ENCODE measurements at regions not wholly inside any gene's neighbourhood (a gene's known extent, or its start where the extent isn't known, plus 50 kb on each side); places are given as distances from the start of the nearest gene placed in this dataset.
"Not testable (repeated sequence)": the region's sequence is repeated elsewhere in the genome, so short reads cannot be mapped to it uniquely, and the experiment has no call there.

DNA sequence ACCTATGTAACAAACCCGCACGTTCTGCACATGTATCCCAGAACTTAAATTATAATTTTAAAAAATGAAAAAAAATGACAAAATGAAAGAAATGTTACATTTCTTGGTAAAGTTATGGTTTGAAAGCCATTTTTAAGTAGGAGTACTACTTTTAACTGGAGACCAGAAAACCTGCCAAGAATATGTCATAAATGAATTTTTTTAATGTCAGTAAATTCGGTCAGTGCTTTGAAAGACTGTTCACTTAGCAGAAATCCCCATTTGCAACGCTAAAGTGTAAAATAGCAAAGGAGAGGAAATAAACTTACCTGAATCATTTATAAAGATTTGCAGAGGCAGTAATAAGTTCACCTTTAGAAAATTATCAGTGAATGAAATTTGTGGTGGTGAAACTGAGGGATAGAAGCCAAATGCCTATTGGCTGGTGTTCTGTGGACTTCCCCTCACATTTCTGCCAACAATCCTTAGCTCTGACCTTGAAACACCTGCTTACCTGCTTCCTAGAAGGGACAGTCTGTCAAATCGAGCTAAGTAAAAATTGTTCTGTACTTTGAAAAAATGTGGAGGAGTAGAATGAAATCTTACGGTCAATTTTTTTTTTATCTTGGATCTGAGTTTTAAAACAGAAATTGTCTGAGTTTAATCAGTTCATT, 714.2 kb downstream of the SLC6A15 start:
- no peak for DNase-seq

DNA sequence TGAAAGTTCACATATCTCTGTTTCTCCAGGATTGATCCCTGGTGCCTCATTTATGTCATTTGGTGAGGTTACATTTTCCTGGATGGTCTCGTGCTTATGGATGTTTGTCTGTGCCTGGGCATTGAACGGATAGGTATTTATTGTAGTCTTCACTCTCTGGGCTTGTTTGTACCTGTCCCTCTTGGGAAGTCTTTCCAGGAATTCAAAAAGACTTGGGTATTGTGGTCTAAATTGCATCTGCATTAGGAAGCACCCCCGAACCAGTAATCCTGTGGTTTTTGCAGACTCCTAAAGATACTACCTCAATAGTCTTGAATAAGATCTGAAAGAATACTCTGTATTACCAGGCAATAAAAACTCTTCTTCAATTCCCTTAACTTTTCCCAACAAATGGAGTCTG, 720.8 kb downstream of the SLC6A15 start:
- DNase-seq: no peak

DNA sequence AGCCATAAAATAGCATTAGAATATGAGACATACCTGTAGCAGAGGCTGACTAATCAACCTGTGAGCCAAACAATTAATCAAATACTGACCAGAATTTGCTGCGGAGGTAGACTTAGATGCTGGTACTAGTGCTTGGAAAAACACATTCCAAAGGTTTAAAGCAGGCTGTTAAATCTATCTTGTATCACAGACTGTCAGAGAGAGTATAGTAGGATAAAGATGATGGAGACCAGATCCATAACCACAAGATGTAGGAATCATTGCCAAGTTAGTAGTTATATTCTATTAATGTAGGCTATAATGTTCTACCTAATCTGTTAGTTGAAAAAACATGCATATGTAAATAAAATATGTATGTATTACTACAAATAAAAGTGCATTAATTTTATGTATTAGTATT, 726.2 kb downstream of the SLC6A15 start:
- no peak for DNase-seq

DNA sequence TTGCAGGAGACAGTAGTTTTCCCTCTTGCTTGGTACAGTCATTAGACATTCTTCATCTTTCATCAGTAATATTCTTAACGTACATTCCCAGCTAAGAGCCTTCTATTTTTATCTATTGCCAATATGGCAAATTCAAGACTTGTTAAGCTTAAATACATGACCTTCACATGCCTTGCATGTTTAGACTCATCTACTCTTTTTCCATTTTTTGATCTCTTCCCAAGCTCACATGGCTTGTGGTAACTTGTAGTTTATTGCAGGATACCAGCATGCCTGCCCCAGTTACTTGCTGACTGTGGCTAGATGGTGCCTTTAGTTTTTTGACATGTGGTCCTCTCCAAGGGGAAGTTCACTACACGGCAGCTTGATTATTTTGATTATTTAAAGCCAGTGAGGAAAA, 729.0 kb downstream of the SLC6A15 start:
- no peak for DNase-seq

DNA sequence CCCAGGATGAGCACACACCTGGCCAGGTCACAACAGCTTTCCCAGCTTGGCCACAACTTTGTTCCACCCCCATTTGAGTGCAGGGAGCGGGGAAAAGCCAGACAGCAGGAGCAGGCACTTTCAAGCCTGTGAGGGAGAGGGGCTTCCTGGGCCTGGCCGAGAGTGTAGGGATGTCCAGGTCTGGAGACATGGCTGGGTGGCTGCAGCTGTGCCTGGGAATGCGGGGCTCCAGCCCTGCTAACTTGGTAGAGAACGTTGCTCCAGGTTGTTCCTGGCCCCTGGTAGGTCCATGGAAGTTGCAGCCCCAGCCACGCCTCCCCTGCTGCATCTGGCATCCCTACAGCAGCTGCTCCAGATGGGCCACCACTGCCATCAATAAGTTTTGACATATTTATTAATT, 738.5 kb downstream of the SLC6A15 start:
- DNase-seq: no peak

DNA sequence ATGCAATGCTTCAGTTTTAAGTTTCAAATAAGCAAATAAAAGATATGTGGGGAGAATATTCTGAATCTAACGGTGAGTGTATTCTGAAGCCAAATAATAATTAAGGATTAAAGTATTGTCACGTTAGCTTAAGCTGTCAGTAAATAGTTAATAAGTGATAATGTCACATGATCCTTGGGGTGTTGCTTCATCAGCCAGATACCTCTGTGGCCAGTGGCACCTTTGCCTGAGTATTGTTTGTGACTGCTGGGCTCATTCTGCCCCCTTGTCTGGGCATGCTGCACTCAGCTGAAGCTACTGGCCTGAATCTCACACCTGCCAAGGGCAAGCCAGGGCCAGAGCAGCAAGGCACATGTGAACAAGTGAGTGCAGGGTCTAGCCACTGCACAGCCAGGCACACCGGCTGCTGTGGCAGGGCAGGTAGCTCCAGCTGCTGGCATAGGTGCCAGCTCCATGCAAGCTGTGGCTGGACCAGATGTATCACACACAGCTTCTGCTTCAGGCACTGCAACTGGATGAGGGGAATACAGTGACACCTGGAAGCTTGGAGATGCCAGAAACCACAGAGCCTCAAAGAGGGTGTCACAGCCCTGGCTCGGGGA, 739.7 kb downstream of the SLC6A15 start:
- no peak for DNase-seq

DNA sequence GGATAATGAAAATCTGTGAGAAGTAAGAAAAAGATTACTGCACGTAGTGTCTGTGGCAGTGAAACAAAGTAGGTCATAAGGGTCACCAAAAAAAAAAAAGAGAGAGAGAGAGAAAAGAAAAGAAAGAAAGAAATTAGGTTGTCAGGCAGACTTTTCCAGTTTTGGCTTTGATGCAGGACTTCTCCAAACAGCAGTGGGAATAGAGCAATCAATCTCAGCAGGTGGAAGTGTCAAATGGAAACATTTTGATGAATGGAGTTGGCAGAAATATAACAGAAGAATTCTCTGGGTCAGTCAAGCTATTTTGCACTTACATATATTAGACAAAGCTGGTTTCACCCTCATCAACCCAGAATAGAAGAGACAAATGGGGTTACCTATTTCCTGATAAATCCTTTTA, 745.8 kb downstream of the SLC6A15 start:
- peak; percentile 6 for DNase-seq

DNA sequence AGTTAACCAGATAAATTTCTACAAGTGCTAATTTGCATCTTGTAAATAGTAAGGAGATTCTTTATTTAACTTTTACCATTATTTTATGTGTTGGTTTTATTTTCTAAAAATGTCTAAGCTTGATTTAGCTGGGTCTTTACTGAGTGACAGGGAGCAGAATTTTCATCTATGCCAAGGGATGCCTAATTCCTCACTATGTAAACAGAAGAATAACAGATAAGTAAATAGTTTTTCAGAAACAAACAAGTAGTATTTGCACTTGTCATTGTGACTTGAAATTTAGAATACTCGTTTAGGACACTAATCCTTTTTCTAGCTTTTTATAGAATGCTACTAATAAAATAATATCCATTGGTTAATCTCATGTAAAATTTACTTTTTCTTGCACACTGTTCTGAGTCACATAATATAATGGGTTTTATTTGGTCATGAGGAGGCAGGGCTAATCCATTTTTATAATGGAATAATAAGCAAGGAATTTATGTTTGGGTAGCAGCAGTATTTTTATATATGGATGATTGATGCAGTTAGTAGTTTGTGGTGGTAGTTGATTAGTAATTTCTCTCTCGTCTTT, 746.5 kb downstream of the SLC6A15 start:
- DNase-seq: no peak

DNA sequence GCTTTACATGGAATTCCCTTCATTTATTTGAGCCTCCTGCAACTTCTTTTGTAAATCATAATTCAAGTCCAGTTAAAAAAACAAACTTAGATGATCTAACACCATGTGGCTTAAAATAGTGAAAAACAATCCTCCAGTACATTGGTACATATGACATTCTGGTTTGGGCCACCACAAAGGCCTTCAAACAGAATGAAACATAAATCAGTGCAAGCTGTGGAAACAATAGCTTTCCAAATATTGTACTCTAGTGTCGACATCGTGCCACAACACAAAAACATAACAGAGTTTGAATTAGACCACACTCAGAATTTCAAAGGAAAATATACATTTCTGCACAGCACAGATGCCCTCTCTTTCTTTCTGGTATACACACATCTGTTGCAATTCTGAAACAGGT, 751.3 kb downstream of the SLC6A15 start:
- no peak for DNase-seq

DNA sequence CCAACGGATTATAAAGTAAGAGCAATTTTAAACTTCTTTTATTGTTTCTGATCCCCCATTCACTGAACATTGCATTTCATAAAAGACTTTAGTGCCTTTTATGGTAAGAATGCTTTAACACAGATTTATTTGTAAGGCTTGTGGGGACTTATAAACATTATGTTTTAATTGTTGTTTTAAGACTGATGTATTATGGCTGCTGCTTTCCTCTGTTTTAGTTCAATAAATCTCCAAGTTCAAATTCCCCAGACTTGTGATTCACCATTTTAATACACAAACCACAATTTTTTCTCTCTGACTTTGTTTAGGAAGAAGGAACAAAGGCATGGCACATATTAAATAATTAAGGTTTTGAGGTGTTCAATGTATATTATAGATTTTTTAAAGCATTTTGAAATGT, 753.3 kb downstream of the SLC6A15 start:
- no peak for DNase-seq

DNA sequence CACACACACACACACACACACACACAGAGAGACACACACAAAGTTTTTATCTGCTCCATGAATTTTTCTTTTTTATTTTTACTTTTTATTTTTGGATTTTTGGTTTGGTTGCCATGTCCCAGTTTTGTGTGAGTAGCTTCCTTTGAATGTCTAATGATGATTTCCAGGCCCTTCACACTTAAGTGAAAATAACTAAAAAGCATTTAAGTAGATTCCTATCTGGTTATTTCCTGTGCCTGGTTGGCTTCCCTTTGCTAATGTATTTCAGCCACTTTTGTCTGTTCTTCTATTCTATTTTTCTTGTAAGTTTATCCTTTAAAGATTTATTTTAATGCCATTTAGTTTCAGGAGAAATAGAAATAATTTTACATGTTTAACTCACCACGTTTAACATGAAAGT, 755.4 kb downstream of the SLC6A15 start:
- no peak for DNase-seq

DNA sequence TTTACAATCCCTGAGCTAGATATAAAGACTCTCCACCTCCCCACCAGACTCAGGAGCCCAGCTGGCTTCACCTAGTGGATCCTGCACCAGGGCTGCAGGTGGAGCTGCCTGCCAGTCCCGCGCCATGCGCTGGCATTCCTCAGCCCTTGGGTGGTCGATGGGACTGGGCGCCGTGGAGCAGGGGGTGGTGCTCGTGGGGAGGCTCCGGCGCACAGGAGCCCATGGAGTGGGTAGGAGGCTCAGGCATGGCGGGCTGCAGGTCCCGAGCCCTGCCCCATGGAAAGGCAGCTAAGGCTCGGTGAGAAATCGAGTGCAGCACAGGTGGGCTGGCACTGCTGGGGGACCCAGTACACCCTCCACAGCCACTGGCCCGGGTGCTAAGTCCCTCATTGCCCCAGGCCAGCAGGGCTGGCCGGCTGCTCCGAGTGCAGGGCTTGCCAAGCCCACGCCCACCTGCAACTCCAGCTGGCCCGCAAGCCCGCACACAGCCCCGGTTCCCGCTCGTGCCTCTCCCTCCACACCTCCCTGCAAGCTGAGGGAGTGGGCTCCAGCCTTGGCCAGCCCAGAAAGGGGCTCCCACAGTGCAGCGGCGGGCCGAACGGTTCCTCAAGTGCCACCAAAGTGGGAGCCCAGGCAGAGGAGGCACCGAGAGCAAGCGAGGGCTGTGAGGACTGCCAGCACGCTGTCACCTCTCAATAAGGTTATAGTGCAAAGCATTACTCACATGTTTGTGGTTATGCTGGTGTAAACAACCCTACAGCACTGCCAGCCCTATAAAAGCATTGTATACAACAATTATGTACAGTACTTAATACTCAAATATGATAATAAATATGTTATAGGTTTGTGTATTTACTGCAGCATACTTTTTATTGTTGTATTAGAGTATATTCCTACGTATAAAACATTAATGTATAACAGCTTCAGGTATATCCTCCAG, 757.3 kb downstream of the SLC6A15 start:
- not testable (repeated sequence) for DNase-seq

DNA sequence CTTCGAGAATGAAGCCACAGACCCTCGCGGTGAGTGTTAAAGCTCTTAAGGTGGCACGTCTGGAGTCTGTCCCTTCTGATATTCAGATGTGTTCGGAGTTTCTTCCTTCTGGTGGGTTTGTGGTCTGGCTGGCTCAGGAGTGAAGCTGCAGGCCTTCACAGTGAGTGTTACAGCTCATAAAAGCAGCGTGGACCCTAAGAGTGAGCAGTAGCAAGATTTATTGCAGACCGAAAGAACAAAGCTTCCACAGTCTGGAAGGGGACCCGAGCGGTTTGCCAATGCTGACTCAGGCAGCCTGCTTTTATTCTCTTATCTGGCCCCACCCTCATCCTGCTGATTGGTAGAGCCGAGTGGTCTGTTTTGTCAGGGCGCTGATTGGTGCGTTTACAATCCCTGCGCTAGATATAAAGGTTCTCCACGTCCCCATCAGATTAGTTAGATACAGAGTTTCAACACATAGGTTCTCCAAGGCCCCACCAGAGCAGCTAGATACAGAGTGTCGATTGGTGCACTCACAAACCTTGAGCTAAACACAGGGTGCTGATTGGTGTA, 758.1 kb downstream of the SLC6A15 start:
- DNase-seq: not testable (repeated sequence)

DNA sequence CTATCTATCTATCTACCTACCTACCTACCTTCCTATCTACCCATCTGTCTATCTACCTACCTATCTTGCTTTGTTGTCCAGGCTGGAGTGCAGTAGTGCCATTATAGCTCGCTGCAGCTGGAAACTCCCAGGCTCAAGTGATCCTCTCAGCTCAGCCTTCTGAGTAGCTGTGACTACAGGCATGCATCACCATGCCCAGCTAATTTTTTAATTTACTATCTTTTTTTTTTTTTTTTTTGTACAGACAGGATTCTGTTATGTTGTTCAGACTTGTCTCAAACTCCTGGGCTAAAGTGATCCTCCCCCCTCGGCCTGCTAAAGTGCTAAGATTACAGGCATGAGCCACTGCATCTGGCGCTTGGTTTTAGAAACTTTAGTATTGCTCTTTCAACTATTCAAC, 762.4 kb downstream of the SLC6A15 start:
- DNase-seq: no peak

DNA sequence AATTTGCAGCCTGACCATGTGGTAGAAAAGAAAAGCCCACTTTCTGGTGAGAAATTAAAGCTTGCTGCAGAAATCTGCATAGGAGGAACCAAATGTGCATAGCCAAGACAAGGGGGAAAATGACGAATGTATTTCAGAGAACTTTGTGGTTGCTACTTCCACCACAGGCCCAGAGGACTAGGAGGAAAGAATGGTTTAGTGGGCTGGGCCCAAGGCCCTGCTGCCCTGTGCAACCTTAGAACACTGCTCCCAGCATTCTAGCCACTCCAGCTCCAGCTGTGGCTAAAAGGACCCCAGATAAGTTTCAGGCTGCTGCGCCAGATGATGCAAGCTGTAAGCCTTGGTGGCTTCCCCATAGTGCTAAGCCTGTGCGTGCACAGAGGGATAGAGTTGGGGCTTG, 764.3 kb downstream of the SLC6A15 start:
- DNase-seq: no peak

DNA sequence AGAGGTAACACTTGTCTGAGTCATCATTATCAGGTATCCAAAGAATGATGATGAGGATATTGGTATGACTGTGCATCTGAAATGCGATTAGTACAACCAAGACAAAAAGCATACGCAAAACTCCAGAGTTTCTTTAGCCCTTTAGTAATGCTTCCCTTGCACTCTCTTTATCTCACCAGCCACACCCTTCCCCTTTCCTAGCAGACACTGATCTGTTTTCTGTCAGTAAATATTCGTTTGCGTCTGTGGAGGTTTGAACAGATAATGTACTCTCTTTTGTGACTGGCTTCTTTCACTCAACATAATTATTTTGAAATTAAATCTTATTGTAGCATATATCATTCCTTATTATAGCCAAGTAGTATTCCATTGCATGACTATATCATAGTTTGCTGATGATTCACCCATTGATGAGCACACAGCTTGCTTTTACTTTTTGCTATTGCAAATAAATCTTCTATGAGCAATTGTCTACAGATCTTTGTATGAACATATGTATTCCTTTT, 775.7 kb downstream of the SLC6A15 start:
- DNase-seq: no peak

DNA sequence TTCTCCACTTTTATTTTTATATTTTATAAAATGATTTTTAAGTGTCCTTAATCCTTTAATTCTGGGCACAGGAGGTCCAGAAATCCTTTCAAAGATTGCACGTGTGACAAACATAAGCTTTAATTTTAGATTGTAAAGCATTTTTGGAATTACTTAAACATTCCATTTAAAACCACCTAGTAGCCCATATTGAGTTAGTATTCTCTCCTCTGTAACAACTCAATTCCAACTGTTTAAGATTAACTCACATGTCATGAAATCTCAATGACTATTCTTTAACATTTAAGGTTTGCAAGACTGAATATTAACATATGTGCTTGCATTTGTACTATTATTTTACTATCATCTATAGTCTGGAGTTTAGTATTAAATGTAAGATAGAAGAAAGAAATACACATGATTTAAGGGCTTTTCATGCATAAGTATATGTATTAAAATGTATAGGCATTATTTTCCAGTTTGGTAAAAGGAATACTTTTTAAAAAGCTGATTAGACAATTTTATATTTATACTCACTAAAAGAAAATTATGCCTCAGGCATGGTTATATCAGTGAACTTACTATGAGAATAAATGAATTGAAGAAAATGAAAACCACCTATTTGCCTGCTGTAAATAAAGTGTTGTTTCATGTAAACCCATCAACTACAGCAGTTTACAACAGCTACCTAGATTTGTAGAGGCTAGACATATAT, 776.9 kb downstream of the SLC6A15 start:
- no peak for DNase-seq

DNA sequence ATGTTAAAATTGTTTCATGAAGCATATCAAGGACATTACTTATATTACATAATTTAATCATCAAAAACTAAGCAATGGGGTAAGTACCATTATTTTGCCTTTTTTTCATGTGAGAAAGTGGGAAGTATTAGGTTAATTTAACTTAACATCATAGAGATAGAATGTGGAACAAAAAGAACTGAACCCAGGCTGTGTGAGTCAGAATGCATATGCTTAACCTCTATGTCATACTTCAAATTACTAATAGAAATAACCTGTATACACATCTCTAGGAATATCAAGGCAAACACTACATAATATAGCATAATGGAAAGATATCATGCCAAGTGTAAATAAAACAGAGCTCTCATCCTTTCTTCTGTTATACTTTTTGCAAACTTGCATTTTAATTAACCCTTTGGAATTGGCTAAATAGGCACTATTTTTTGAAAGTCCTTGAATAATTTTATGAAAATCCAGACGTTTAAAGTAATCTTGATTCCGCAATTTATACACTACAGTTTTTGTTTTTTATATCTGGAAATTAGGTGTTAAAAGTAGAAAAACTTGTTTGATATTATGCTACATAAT, 777.7 kb downstream of the SLC6A15 start:
- no peak for DNase-seq

DNA sequence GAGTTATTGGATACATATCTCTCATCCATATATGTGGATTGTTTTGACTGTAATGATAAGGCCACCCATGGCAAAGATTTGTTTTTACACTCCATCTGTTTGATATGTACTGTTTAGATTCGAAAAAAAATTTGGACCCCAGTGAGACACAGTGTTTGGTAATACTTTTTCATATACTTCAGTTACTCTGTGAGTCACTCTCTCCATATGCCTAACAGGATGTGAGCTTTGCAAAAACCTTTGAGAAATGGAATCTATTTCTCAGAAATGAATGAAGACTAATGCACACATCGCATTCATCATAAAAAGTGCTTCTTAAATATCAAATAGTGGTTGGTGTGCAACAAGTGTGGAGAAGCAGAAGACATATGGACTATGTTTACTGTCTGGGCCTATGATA, 781.5 kb downstream of the SLC6A15 start:
- DNase-seq: no peak

DNA sequence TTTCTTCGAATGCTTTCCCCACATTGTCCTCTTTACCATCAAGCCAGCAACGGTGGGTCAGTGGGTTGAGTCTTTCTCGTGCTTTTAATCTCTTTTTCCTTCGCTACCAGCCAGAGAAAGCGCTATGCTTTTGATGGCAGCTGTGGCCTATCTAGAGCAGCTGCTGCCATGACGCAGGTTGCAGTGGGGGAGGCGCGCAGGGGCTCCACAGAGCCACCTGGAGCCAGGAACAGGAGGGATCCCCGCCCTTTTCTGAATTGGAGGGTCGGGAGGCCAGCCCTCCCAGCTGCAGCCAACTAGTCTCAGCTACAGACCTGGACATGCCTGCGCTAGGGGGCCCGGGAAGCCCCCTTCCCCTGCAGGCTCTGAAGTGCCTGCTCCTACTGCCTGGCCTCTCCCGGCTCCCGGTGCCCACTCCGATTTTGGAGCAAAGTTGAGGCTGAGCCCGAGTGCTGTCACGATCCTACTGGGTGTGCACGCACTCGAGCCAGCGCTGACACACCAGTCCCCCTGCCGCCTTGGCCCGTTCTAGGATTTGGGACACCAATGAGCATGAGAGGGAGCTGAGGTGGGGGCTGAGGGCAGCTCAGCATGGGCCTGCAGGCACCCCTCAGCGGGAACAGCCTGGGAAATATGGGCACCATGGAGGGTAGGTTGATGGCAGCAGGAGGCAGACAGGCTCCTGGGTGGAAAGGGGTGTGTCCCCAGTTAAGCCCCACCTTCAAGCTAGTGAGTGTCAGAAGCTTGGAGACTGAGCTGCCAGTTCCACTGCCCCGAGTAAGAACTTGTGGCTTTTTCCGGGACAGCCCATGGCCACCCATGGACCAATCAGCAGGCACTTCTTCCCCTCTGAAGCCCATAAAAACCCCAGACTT, 784.2 kb downstream of the SLC6A15 start:
- DNase-seq: no peak

DNA sequence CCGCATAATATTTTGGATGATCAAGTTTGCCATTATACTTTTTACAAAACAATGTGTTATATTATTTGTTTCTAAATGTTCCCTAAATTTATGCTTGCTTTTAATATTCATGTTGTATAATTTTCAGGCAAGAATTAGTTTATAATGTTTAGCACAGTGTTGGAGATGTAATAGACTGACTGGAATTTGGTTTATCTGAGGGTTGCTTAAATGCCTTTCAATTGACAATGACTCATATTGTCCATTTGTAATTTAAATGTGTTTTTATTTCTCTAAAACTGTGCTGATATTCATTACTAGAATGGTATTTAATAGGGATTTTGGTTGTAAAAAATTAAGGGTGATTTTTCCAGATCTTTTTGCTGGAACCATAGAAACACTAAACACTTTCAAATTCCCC, 788.4 kb downstream of the SLC6A15 start:
- DNase-seq: no peak
